AG04450 (cell line): ENCODE measurements at regions not wholly inside any gene's neighbourhood (a gene's known extent, or its start where the extent isn't known, plus 50 kb on each side); places are given as distances from the start of the nearest gene placed in this dataset.

Experiments used
- CTCF ChIA-PET: fragments of 300-600, 350-600 bp; formaldehyde crosslinking; extraction: SDS; loops from one replicate; lab custom pipeline; 2022; ENCODE audit warnings: antibody characterized with exemption, inconsistent platforms; lab: Charles Lee
- POLR2A ChIA-PET: fragments of 350-600 bp; formaldehyde crosslinking; extraction: SDS; loops from one replicate; lab custom pipeline; 2021; ENCODE audit warnings: antibody characterized with exemption, inconsistent platforms; lab: Yijun Ruan, JAX
- DNase-seq: peaks from one replicate; pipeline ENCODE4 v3.0.0-alpha.2; 2011; ENCODE audit warnings: low read depth, low spot score
- H3K27ac ChIP-seq: one replicate; pipeline ENCODE4 v1.5.1; 2012; ENCODE audit warnings: low read depth, low read length, control low read depth
- H3K27me3 ChIP-seq: one replicate; pipeline ENCODE4 v1.6.0; 2012; ENCODE audit warnings: low read length; ENCODE audit not compliant: control insufficient read depth, insufficient read depth
- H3K4me3 ChIP-seq: 2 replicates; pipeline ENCODE4 v1.5.1; 2011; ENCODE audit warnings: mild to moderate bottlenecking, low read depth, low read length, control low read depth
- H3K9me3 ChIP-seq: 2 replicates; pipeline ENCODE4 v1.5.1; 2012; ENCODE audit warnings: low read length; ENCODE audit not compliant: control insufficient read depth, insufficient read depth
- CTCF ChIP-seq: IDR thresholded peaks from 2 replicates; pipeline ENCODE4 v1.5.1; 2011; ENCODE audit warnings: low read depth, low read length, control low read depth, inconsistent platforms

GRCh38 chr4:60857130-60857753 is 342.9 kb upstream of the ADGRL3 start:
- no peak overlapping the region for H3K4me3 ChIP-seq
- TF ChIP-seq CTCF: no peak
- CTCF ChIA-PET: no interaction called here
- no peaks in the 10 kb centered on the region for H3K9me3 ChIP-seq
- DNase-seq: no peak
- H3K27ac ChIP-seq: no peak overlapping the region
- POLR2A ChIA-PET: no interaction called here
- no peaks in the 10 kb centered on the region for H3K27me3 ChIP-seq

GRCh38 chr4:60863442-60863841 is 336.7 kb upstream of the ADGRL3 start:
- TF ChIP-seq CTCF: no peak
- H3K9me3 ChIP-seq: no peaks in the 10 kb centered on the region
- H3K27me3 ChIP-seq: no peaks in the 10 kb centered on the region
- no peak overlapping the region for H3K4me3 ChIP-seq
- no peak overlapping the region for H3K27ac ChIP-seq
- ChIA-PET CTCF (no interaction called here), POLR2A (no interaction called here)
- no peak for DNase-seq

- H3K4me3 ChIP-seq: no peak overlapping the region
- H3K27me3 ChIP-seq: no peaks in the 10 kb centered on the region
- H3K27ac ChIP-seq: no peak overlapping the region
- CTCF ChIA-PET: no interaction called here
- DNase-seq: no peak
- no peaks in the 10 kb centered on the region for H3K9me3 ChIP-seq
- POLR2A ChIA-PET: no interaction called here
- TF ChIP-seq CTCF: no peak
Observed at GRCh38 chr4:60865273-60865672, 334.9 kb upstream of the ADGRL3 start.

GRCh38 chr4:60868232-60868960 is 331.7 kb upstream of the ADGRL3 start:
- ChIA-PET CTCF (no interaction called here), POLR2A (no interaction called here)
- no peak for DNase-seq
- TF ChIP-seq CTCF: no peak
- H3K27me3 ChIP-seq: no peaks in the 10 kb centered on the region
- H3K4me3 ChIP-seq: no peak overlapping the region
- H3K27ac ChIP-seq: no peak overlapping the region
- no peaks in the 10 kb centered on the region for H3K9me3 ChIP-seq

- no peak overlapping the region for H3K4me3 ChIP-seq
- no peaks in the 10 kb centered on the region for H3K9me3 ChIP-seq
- DNase-seq: no peak
- CTCF ChIA-PET: no interaction called here
- POLR2A ChIA-PET: no interaction called here
- H3K27me3 ChIP-seq: no peaks in the 10 kb centered on the region
- TF ChIP-seq CTCF: no peak
- H3K27ac ChIP-seq: no peak overlapping the region
Observed at GRCh38 chr4:60879135-60879701, 320.9 kb upstream of the ADGRL3 start.
